ENCODE measurements at regions not wholly inside any gene's neighbourhood (a gene's known extent, or its start where the extent isn't known, plus 50 kb on each side); places are given as distances from the start of the nearest gene placed in this dataset.

GRCh38 chr13:44760434-44760833 lies 184.3 kb upstream of the TSC22D1 start:
- Histone ChIP-seq H3K79me2 (ENCODE audit: insufficient read depth, low read length) (no peaks in the 10 kb centered on the region), H4K20me1 (ENCODE audit: insufficient read depth) (no peaks in the 10 kb centered on the region), H3K27ac (ENCODE audit: low read depth, low read length) (no peak overlapping the region), H3K9me2 (ENCODE audit: insufficient read depth) (no peaks in the 10 kb centered on the region), H3K4me2 (ENCODE audit: low read length) (no peak overlapping the region), H3K4me3 (replicated peaks in 1 of 2; ENCODE audit: low read depth in 1 of 2, low read length in 2 of 2) (no peak overlapping the region), H2AFZ (ENCODE audit: low read depth, low read length, poor library complexity, severe bottlenecking) (no peak overlapping the region), H3K9me3 (ENCODE audit: control insufficient read depth in 1 of 2, insufficient read depth in 1 of 2, low read depth in 1 of 2, low read length in 2 of 2) (no peaks in the 10 kb centered on the region), H3K4me1 (ENCODE audit: control insufficient read depth in 1 of 2, insufficient read depth in 2 of 2, low read length in 2 of 2) (peaks cover 6 to 33% of the 10 kb centered on the region in 2 experiments; a peak in 3 of 4 replicates), H3K36me3 (ENCODE audit: control insufficient read depth in 1 of 2, insufficient read depth in 2 of 2, low read length in 2 of 2) (no peaks in the 10 kb centered on the region), H3K27me3 (ENCODE audit: insufficient read depth, low read length) (no peaks in the 10 kb centered on the region), H3K9ac (ENCODE audit: low read length) (no peak overlapping the region)
- no TSS peak for BruUV-seq (replicated peaks)
- intact Hi-C loops (cut with micrococcal nuclease): no loop called here
- DNase-seq (ENCODE audit: low read depth, low spot score): no peak
- no peak for TF ChIP-seq ATF3 (IDR thresholded peaks at IDR 0.05)
- TF ChIP-seq REST (IDR thresholded peaks at IDR 0.05; ENCODE audit: low read depth): no peak
- no peak for TF ChIP-seq RAD21 (IDR thresholded peaks at IDR 0.05; ENCODE audit: low read depth)
- TF ChIP-seq CTCF (IDR thresholded peaks at IDR 0.05 in 2 of 3, conservative IDR thresholded peaks at IDR 0.05 in 1 of 3; ENCODE audit: borderline replicate concordance in 1 of 3, insufficient read depth in 1 of 3, low read depth in 2 of 3, low read length in 2 of 3): no peak
- no peak for TF ChIP-seq EGR1 (IDR thresholded peaks at IDR 0.05; ENCODE audit: low read depth)
- ChIA-PET RAD21 (ENCODE audit: low non-redundant PET in 1 of 2, low total read pairs in 2 of 2, uncharacterized antibody in 2 of 2, unreplicated experiment in 2 of 2) (no interaction called here), CTCF (no interaction called here), POLR2A (no interaction called here)
- ATAC-seq: no peak

Data from HCT116 (cell line).